HG02798 (cell line): ENCODE measurements at regions not wholly inside any gene's neighbourhood (a gene's known extent, or its start where the extent isn't known, plus 50 kb on each side); places are given as distances from the start of the nearest gene placed in this dataset.
"Not testable (repeated sequence)": the region's sequence is repeated elsewhere in the genome, so short reads cannot be mapped to it uniquely, and the experiment has no call there.

ENCODE experiments used
- ATAC-seq: cut with Tn5 transposase; IDR thresholded peaks from one replicate; pipeline ENCODE4 v1.9.1; 2021; ENCODE audit warnings: mild to moderate bottlenecking; ENCODE audit not compliant: unreplicated experiment, poor library complexity

- no peak for ATAC-seq
These were observed 441.0 kb downstream of the XYLT1 start for GRCh38 chr16:17029602-17030350.

- no peak for ATAC-seq
These were observed 439.1 kb downstream of the XYLT1 start for GRCh38 chr16:17031484-17032268.

- ATAC-seq, result no peak
These were observed 438.4 kb downstream of the XYLT1 start for GRCh38 chr16:17032332-17032731.

GRCh38 chr16:17034477-17035252 is 436.1 kb downstream of the XYLT1 start:
- no peak for ATAC-seq

GRCh38 chr16:17037499-17037898 is 433.3 kb downstream of the XYLT1 start:
- ATAC-seq, result no peak

GRCh38 chr16:17038415-17038814 is 432.3 kb downstream of the XYLT1 start:
- no peak for ATAC-seq

- not testable (repeated sequence) for ATAC-seq
These were observed 421.7 kb downstream of the XYLT1 start for GRCh38 chr16:17049109-17049508.

GRCh38 chr16:17050468-17050867 is 420.3 kb downstream of the XYLT1 start:
- ATAC-seq, result no peak
